22Rv1 (cell line): ENCODE measurements at regions not wholly inside any gene's neighbourhood (a gene's known extent, or its start where the extent isn't known, plus 50 kb on each side); places are given as distances from the start of the nearest gene placed in this dataset.

Experiments used
- CTCF ChIP-seq: fragments of 450-650 bp; IDR thresholded peaks from 2 replicates; pipeline ENCODE4 v1.5.1; 2017; ENCODE audit warnings: mild to moderate bottlenecking
- ZFX ChIP-seq: fragments of 450-650 bp; IDR thresholded peaks from 2 replicates; pipeline ENCODE4 v1.6.1; 2017; ENCODE audit warnings: antibody characterized with exemption, borderline replicate concordance

DNA sequence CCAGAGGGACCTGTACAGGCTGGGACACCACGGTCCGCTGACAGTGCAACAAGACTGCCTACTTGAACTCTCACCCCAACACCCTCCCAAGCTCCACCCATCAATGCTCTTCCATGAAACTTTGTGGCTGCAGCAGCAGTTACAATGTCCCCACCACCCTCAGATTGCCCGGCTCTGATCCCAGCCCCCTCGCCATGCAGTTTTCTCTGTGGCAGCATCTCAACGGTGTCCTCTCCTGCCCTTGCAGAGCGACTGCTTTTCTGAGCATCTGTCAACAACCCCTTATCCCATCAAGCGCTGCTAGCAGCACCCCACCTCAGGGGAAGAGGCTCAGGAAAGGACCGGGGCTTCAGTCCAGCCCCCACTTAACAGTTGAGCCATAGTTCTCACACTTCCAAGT, 137.1 kb upstream of the NDUFV2 start:
- TF ChIP-seq CTCF (no peak), ZFX (no peak)
